ENCODE measurements at regions not wholly inside any gene's neighbourhood (a gene's known extent, or its start where the extent isn't known, plus 50 kb on each side); places are given as distances from the start of the nearest gene placed in this dataset.

DNA sequence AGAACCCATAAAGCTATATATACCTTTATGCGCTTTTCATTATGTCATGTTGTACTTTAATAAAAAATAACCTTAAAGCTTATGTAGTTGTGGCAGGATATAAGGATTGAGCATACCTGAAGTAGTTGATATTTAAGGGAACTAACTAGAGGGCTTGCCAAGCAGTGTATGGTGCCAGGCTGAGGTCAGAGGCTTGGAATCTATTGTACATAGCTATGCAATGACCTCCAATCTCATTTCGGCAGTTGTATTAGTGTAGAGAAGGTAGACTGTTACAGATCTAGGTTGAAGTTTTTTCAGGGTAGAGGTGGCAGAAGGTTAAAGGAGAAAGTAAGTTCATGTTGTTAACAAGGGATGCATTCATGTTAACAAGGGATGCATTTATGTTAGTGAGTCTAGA, 397.7 kb upstream of the HS3ST5 start (continued):
- TF ChIP-seq, protein P1, sequence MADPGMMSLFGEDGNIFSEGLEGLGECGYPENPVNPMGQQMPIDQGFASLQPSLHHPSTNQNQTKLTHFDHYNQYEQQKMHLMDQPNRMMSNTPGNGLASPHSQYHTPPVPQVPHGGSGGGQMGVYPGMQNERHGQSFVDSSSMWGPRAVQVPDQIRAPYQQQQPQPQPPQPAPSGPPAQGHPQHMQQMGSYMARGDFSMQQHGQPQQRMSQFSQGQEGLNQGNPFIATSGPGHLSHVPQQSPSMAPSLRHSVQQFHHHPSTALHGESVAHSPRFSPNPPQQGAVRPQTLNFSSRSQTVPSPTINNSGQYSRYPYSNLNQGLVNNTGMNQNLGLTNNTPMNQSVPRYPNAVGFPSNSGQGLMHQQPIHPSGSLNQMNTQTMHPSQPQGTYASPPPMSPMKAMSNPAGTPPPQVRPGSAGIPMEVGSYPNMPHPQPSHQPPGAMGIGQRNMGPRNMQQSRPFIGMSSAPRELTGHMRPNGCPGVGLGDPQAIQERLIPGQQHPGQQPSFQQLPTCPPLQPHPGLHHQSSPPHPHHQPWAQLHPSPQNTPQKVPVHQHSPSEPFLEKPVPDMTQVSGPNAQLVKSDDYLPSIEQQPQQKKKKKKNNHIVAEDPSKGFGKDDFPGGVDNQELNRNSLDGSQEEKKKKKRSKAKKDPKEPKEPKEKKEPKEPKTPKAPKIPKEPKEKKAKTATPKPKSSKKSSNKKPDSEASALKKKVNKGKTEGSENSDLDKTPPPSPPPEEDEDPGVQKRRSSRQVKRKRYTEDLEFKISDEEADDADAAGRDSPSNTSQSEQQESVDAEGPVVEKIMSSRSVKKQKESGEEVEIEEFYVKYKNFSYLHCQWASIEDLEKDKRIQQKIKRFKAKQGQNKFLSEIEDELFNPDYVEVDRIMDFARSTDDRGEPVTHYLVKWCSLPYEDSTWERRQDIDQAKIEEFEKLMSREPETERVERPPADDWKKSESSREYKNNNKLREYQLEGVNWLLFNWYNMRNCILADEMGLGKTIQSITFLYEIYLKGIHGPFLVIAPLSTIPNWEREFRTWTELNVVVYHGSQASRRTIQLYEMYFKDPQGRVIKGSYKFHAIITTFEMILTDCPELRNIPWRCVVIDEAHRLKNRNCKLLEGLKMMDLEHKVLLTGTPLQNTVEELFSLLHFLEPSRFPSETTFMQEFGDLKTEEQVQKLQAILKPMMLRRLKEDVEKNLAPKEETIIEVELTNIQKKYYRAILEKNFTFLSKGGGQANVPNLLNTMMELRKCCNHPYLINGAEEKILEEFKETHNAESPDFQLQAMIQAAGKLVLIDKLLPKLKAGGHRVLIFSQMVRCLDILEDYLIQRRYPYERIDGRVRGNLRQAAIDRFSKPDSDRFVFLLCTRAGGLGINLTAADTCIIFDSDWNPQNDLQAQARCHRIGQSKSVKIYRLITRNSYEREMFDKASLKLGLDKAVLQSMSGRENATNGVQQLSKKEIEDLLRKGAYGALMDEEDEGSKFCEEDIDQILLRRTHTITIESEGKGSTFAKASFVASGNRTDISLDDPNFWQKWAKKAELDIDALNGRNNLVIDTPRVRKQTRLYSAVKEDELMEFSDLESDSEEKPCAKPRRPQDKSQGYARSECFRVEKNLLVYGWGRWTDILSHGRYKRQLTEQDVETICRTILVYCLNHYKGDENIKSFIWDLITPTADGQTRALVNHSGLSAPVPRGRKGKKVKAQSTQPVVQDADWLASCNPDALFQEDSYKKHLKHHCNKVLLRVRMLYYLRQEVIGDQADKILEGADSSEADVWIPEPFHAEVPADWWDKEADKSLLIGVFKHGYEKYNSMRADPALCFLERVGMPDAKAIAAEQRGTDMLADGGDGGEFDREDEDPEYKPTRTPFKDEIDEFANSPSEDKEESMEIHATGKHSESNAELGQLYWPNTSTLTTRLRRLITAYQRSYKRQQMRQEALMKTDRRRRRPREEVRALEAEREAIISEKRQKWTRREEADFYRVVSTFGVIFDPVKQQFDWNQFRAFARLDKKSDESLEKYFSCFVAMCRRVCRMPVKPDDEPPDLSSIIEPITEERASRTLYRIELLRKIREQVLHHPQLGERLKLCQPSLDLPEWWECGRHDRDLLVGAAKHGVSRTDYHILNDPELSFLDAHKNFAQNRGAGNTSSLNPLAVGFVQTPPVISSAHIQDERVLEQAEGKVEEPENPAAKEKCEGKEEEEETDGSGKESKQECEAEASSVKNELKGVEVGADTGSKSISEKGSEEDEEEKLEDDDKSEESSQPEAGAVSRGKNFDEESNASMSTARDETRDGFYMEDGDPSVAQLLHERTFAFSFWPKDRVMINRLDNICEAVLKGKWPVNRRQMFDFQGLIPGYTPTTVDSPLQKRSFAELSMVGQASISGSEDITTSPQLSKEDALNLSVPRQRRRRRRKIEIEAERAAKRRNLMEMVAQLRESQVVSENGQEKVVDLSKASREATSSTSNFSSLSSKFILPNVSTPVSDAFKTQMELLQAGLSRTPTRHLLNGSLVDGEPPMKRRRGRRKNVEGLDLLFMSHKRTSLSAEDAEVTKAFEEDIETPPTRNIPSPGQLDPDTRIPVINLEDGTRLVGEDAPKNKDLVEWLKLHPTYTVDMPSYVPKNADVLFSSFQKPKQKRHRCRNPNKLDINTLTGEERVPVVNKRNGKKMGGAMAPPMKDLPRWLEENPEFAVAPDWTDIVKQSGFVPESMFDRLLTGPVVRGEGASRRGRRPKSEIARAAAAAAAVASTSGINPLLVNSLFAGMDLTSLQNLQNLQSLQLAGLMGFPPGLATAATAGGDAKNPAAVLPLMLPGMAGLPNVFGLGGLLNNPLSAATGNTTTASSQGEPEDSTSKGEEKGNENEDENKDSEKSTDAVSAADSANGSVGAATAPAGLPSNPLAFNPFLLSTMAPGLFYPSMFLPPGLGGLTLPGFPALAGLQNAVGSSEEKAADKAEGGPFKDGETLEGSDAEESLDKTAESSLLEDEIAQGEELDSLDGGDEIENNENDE (IDR thresholded peaks at IDR 0.05; ENCODE audit: insufficient replicate concordance, low read length) = no peak
- TF ChIP-seq TAF1 (IDR thresholded peaks at IDR 0.05; ENCODE audit: low read depth, low read length) = no peak
- TF ChIP-seq EGR1 (IDR thresholded peaks at IDR 0.05; ENCODE audit: borderline replicate concordance, low read depth, low read length) = no peak
- TF ChIP-seq EZH2 (IDR thresholded peaks at IDR 0.05; ENCODE audit: low read depth, low read length, severe bottlenecking) = no peak
- TF ChIP-seq KDM4A (IDR thresholded peaks at IDR 0.05; ENCODE audit: low read depth, low read length, severe bottlenecking) = no peak
- TF ChIP-seq SP4 (IDR thresholded peaks at IDR 0.05; ENCODE audit: low read length) = no peak
- TF ChIP-seq SAP30 (IDR thresholded peaks at IDR 0.05; ENCODE audit: insufficient read depth, insufficient replicate concordance, low read length) = no peak
- TF ChIP-seq HDAC2 (IDR thresholded peaks at IDR 0.05; ENCODE audit: borderline replicate concordance in 1 of 2, low read depth in 2 of 2, low read length in 2 of 2) = no peak
- TF ChIP-seq SRF (IDR thresholded peaks at IDR 0.05; ENCODE audit: low read depth, low read length) = no peak
- no peak for TF ChIP-seq CBX5 (IDR thresholded peaks at IDR 0.05; ENCODE audit: low read depth, low read length)
